SK-N-SH treated with all-trans-retinoic acid at 6 μM for 48 hours (cell line): ENCODE measurements at regions not wholly inside any gene's neighbourhood (a gene's known extent, or its start where the extent isn't known, plus 50 kb on each side); places are given as distances from the start of the nearest gene placed in this dataset.

Experiments
- ATAC-seq: fragments of 200-7000 bp; cut with Tn5 transposase; 3 replicates; pipeline ENCODE4 v1.9.1; 2020; ENCODE audit warnings: mild to moderate bottlenecking, moderate library complexity
- ARNTL ChIP-seq: fragments of 450-650 bp; formaldehyde crosslinking; IDR thresholded peaks from 2 replicates; pipeline ENCODE4 v1.5.0; 2020; ENCODE audit warnings: low read depth, mild to moderate bottlenecking, moderate library complexity, borderline replicate concordance
- CSDC2 ChIP-seq: fragments of 250-450 bp; sonication (Bioruptor Pico); IDR thresholded peaks from 2 replicates; pipeline ENCODE4 v1.5.0; 2020; ENCODE audit warnings: mild to moderate bottlenecking, moderate library complexity
- ESRRG ChIP-seq: fragments of 250-450 bp; sonication (Bioruptor Pico); IDR thresholded peaks from 2 replicates; pipeline ENCODE4 v1.6.1; 2021; ENCODE audit warnings: mild to moderate bottlenecking
- GLIS3 ChIP-seq: fragments of 250-450 bp; sonication (Bioruptor Pico); IDR thresholded peaks from 2 replicates; pipeline ENCODE4 v1.5.0; 2020; ENCODE audit warnings: mild to moderate bottlenecking, moderate library complexity
- OSR1 ChIP-seq: fragments of 250-450 bp; sonication (Bioruptor Pico); IDR thresholded peaks from 2 replicates; pipeline ENCODE4 v1.8.0; 2022; ENCODE audit warnings: moderate library complexity, mild to moderate bottlenecking, inconsistent platforms
- PPARA ChIP-seq: fragments of 250-450 bp; sonication (Bioruptor Pico); IDR thresholded peaks from 2 replicates; pipeline ENCODE4 v1.5.0; 2020; ENCODE audit warnings: mild to moderate bottlenecking, borderline replicate concordance
- SNAI2 ChIP-seq: fragments of 250-450 bp; sonication (Bioruptor Pico); IDR thresholded peaks from 2 replicates; pipeline ENCODE4 v1.5.0; 2020; ENCODE audit warnings: mild to moderate bottlenecking, moderate library complexity
- TCF4 ChIP-seq: fragments of 250-450 bp; sonication (Bioruptor Pico); IDR thresholded peaks from 2 replicates; pipeline ENCODE4 v1.8.0; 2021; ENCODE audit warnings: mild to moderate bottlenecking, moderate library complexity, borderline replicate concordance
- TOX ChIP-seq: fragments of 250-450 bp; sonication (Bioruptor Pico); IDR thresholded peaks from 2 replicates; pipeline ENCODE4 v1.8.0; 2021; ENCODE audit warnings: mild to moderate bottlenecking, moderate library complexity, borderline replicate concordance
- ZC3H10 ChIP-seq: fragments of 250-450 bp; sonication (Bioruptor Pico); IDR thresholded peaks from 2 replicates; pipeline ENCODE4 v1.5.1; 2021; ENCODE audit warnings: mild to moderate bottlenecking, moderate library complexity
- ZFP3 ChIP-seq: fragments of 250-450 bp; sonication (Bioruptor Pico); IDR thresholded peaks from 2 replicates; pipeline ENCODE4 v1.5.0; 2020; ENCODE audit warnings: mild to moderate bottlenecking, moderate library complexity
- ZFP30 ChIP-seq: fragments of 450-650 bp; formaldehyde crosslinking; IDR thresholded peaks from 2 replicates; pipeline ENCODE4 v1.5.0; 2022; ENCODE audit warnings: mild to moderate bottlenecking, moderate library complexity
- ZNF70 ChIP-seq: fragments of 450-650 bp; formaldehyde crosslinking; IDR thresholded peaks from 2 replicates; pipeline ENCODE4 v1.5.0; 2020; ENCODE audit warnings: mild to moderate bottlenecking, moderate library complexity
- ZNF8 ChIP-seq: fragments of 450-650 bp; formaldehyde crosslinking; IDR thresholded peaks from 2 replicates; pipeline ENCODE4 v1.5.0; 2020; ENCODE audit warnings: mild to moderate bottlenecking, moderate library complexity
- TF ChIP-seq, protein P1 (sequence below): fragments of 250-450 bp; sonication (Bioruptor Pico); IDR thresholded peaks from 2 replicates; pipeline ENCODE4 v1.5.1; 2020; ENCODE audit warnings: low read depth, mild to moderate bottlenecking, moderate library complexity
- TF ChIP-seq, protein P2 (sequence below): fragments of 250-450 bp; sonication (Bioruptor Pico); IDR thresholded peaks from 2 replicates; pipeline ENCODE4 v1.8.0; 2021; ENCODE audit warnings: low read depth, mild to moderate bottlenecking, moderate library complexity, borderline replicate concordance
- TF ChIP-seq, protein P3 (sequence below): fragments of 250-450 bp; sonication (Bioruptor Pico); IDR thresholded peaks from 2 replicates; pipeline ENCODE4 v1.5.1; 2021; ENCODE audit warnings: mild to moderate bottlenecking, moderate library complexity
- TF ChIP-seq, protein P4 (sequence below): fragments of 250-450 bp; sonication (Bioruptor Pico); IDR thresholded peaks from 2 replicates; pipeline ENCODE4 v1.5.0; 2020; ENCODE audit warnings: mild to moderate bottlenecking, moderate library complexity
- TF ChIP-seq, protein P5 (sequence below): fragments of 250-450 bp; sonication (Bioruptor Pico); IDR thresholded peaks from 2 replicates; pipeline ENCODE4 v1.8.0; 2020; ENCODE audit warnings: mild to moderate bottlenecking, moderate library complexity, borderline replicate concordance

DNA sequence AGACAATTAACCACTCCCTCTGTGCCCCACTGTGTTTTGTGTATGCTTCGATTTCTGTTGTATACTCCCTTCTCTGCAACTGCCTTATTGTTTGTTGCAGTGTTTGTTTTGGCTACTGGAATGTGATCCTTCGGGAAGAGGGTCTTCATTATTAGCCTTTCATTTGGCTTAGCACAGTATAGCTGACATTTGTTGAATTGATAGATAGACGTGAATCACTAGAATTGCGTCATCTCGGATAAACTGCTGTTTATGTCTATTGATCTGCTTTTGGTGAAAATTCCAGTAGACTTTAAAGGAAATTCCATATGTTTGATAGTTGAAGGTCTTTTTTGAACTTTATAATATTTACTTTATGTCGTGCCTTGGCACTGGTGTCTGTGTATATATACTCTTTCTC, 189.9 kb upstream of the EYA4 start:
- no peak for ATAC-seq
- TF ChIP-seq SNAI2 (no peak), ZC3H10 (CRISPR knock-in tag) (no peak), OSR1 (no peak), PPARA (no peak), ZFP30 (CRISPR knock-in tag) (no peak), TOX (CRISPR knock-in tag) (no peak), ARNTL (CRISPR knock-in tag) (no peak), TCF4 (CRISPR knock-in tag) (no peak), ZNF8 (CRISPR knock-in tag) (no peak), CSDC2 (CRISPR knock-in tag) (no peak), GLIS3 (CRISPR knock-in tag) (no peak), ZNF70 (CRISPR knock-in tag) (no peak), ZFP3 (no peak), ESRRG (CRISPR knock-in tag) (no peak)
- TF ChIP-seq, protein P1, sequence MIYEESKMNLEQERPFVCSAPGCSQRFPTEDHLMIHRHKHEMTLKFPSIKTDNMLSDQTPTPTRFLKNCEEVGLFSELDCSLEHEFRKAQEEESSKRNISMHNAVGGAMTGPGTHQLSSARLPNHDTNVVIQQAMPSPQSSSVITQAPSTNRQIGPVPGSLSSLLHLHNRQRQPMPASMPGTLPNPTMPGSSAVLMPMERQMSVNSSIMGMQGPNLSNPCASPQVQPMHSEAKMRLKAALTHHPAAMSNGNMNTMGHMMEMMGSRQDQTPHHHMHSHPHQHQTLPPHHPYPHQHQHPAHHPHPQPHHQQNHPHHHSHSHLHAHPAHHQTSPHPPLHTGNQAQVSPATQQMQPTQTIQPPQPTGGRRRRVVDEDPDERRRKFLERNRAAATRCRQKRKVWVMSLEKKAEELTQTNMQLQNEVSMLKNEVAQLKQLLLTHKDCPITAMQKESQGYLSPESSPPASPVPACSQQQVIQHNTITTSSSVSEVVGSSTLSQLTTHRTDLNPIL (CRISPR knock-in tag): no peak
- TF ChIP-seq, protein P2, sequence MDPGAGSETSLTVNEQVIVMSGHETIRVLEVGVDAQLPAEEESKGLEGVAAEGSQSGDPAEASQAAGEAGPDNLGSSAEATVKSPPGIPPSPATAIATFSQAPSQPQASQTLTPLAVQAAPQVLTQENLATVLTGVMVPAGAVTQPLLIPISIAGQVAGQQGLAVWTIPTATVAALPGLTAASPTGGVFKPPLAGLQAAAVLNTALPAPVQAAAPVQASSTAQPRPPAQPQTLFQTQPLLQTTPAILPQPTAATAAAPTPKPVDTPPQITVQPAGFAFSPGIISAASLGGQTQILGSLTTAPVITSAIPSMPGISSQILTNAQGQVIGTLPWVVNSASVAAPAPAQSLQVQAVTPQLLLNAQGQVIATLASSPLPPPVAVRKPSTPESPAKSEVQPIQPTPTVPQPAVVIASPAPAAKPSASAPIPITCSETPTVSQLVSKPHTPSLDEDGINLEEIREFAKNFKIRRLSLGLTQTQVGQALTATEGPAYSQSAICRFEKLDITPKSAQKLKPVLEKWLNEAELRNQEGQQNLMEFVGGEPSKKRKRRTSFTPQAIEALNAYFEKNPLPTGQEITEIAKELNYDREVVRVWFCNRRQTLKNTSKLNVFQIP: no peak
- TF ChIP-seq, protein P3, sequence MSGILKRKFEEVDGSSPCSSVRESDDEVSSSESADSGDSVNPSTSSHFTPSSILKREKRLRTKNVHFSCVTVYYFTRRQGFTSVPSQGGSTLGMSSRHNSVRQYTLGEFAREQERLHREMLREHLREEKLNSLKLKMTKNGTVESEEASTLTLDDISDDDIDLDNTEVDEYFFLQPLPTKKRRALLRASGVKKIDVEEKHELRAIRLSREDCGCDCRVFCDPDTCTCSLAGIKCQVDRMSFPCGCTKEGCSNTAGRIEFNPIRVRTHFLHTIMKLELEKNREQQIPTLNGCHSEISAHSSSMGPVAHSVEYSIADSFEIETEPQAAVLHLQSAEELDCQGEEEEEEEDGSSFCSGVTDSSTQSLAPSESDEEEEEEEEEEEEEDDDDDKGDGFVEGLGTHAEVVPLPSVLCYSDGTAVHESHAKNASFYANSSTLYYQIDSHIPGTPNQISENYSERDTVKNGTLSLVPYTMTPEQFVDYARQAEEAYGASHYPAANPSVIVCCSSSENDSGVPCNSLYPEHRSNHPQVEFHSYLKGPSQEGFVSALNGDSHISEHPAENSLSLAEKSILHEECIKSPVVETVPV (CRISPR knock-in tag): no peak
- TF ChIP-seq, protein P4, sequence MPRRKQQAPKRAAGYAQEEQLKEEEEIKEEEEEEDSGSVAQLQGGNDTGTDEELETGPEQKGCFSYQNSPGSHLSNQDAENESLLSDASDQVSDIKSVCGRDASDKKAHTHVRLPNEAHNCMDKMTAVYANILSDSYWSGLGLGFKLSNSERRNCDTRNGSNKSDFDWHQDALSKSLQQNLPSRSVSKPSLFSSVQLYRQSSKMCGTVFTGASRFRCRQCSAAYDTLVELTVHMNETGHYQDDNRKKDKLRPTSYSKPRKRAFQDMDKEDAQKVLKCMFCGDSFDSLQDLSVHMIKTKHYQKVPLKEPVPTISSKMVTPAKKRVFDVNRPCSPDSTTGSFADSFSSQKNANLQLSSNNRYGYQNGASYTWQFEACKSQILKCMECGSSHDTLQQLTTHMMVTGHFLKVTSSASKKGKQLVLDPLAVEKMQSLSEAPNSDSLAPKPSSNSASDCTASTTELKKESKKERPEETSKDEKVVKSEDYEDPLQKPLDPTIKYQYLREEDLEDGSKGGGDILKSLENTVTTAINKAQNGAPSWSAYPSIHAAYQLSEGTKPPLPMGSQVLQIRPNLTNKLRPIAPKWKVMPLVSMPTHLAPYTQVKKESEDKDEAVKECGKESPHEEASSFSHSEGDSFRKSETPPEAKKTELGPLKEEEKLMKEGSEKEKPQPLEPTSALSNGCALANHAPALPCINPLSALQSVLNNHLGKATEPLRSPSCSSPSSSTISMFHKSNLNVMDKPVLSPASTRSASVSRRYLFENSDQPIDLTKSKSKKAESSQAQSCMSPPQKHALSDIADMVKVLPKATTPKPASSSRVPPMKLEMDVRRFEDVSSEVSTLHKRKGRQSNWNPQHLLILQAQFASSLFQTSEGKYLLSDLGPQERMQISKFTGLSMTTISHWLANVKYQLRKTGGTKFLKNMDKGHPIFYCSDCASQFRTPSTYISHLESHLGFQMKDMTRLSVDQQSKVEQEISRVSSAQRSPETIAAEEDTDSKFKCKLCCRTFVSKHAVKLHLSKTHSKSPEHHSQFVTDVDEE (CRISPR knock-in tag): no peak
- TF ChIP-seq, protein P5, sequence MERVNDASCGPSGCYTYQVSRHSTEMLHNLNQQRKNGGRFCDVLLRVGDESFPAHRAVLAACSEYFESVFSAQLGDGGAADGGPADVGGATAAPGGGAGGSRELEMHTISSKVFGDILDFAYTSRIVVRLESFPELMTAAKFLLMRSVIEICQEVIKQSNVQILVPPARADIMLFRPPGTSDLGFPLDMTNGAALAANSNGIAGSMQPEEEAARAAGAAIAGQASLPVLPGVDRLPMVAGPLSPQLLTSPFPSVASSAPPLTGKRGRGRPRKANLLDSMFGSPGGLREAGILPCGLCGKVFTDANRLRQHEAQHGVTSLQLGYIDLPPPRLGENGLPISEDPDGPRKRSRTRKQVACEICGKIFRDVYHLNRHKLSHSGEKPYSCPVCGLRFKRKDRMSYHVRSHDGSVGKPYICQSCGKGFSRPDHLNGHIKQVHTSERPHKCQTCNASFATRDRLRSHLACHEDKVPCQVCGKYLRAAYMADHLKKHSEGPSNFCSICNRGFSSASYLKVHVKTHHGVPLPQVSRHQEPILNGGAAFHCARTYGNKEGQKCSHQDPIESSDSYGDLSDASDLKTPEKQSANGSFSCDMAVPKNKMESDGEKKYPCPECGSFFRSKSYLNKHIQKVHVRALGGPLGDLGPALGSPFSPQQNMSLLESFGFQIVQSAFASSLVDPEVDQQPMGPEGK: no peak
- TF ChIP-seq, all 23 proteins: peak for 0

DNA sequence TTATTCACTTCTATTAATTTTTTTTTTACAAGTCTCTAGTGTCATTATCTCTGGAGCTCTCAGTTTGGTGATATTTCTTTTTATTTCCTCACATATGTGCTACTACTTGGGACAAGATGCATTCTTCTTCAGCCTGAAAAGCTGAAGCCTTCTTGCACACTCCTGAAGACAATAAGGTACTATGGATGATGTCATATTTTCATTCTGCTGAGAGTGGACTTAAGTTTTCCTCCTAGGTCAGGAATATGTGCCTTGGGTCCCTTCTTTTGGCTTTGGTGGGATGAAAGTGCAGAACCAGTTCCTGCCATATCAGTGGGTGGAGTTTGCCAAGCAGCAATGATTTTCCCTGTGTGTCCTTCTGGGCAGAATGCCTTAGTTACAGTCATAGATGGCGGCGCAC, 188.7 kb upstream of the EYA4 start:
- no peak for TF ChIP-seq CSDC2 (CRISPR knock-in tag)
- no peak for TF ChIP-seq ESRRG (CRISPR knock-in tag)
- TF ChIP-seq PPARA: no peak
- no peak for TF ChIP-seq ARNTL (CRISPR knock-in tag)
- TF ChIP-seq TOX (CRISPR knock-in tag): no peak
- TF ChIP-seq SNAI2: no peak
- TF ChIP-seq ZNF8 (CRISPR knock-in tag): no peak
- TF ChIP-seq, protein P3 (CRISPR knock-in tag): no peak
- TF ChIP-seq, protein P5: no peak
- ATAC-seq: no peak
